ENCODE measurements at regions not wholly inside any gene's neighbourhood (a gene's known extent, or its start where the extent isn't known, plus 50 kb on each side); places are given as distances from the start of the nearest gene placed in this dataset.
"Not testable (repeated sequence)": the region's sequence is repeated elsewhere in the genome, so short reads cannot be mapped to it uniquely, and the experiment has no call there.

DNA sequence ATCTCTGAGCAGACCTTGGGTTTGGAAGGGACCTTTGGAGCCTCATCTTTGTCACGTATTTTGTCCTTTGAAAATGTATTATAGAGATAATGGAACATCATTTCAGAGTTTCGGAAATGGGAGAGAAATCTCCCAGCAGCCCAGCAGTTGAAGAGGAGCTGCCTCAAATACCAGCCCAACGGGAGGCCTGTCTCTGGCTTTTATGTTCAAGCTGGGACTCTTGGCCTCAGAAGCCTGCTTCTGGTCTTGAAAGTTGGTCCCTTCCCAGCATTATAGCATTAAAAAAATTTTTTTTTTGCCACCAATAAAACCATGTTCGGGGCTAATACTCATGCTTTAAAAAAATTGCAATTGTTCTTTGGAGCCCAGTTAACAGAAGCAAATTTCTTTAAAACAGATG, 73.4 kb upstream of the CTBP2 start:
- Mint-ChIP-seq H3K4me1 (no peaks in the 10 kb centered on the region), H3K36me3 (ENCODE audit: low read depth) (no peaks in the 10 kb centered on the region), H3K27ac (no peak overlapping the region), H3K9me3 (peaks cover 12% of the 10 kb centered on the region), H3K27me3 (peaks cover 4% of the 10 kb centered on the region), H3K4me3 (no peak overlapping the region)
- no peak for ATAC-seq (replicated peaks)

DNA sequence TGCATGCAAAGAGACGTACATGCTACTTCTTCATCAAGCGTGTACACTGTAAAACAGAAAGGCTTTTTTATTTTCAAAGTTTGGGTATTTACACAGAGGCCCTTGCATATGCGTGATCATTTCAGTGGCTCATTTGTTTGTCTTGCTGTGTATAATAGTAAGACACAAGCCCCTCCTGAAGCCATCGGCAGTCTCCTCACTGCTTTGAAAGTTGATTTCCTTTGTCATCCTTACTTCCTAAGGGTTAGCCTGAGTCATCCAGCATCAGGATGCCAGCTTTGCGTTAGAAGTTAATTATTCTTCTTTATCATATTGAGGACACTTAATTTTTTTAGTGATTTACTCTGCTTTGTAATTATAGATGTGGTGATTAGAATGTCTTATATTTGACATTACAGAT, 72.5 kb upstream of the CTBP2 start:
- Mint-ChIP-seq H3K27ac (no peak overlapping the region), H3K27me3 (peaks cover 4% of the 10 kb centered on the region), H3K4me3 (no peak overlapping the region), H3K36me3 (ENCODE audit: low read depth) (no peaks in the 10 kb centered on the region), H3K4me1 (no peaks in the 10 kb centered on the region), H3K9me3 (peaks cover 4% of the 10 kb centered on the region)
- ATAC-seq (replicated peaks), result no peak

DNA sequence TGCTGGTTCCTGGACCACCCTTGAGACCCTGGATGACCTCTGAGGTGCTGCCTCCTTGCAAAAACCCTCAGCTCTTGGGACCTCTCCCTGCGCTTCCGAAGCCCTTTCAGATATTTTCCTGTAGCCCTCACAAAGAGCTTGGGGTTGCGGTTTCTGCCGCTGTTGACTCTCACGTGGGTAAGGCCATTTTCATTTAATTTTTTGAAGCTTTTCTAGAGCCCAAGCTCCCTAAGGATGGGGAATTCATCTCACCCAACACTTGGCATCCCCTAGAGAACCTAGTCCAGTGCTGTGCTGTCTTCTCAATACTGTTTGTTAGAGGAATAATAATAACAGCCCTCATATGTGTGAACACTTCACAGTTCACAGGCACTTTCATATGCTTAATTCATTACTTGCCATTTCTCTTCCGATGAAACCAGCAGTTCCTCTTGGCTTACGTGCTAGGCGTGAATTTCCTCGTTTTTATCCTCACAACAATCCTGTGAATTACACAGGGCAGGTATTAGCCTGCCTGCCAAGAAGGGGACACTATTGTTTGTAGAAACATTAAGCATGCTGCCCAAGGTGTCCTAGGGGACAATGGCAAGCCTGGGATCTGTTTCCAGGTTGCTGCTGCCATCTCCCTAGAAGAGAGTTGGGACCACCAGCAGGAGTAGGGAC, 71.6 kb upstream of the CTBP2 start:
- peaks cover 4% of the 10 kb centered on the region for H3K27me3 Mint-ChIP-seq
- H3K36me3 Mint-ChIP-seq (ENCODE audit: low read depth), result no peaks in the 10 kb centered on the region
- peaks cover 4% of the 10 kb centered on the region for H3K9me3 Mint-ChIP-seq
- no peaks in the 10 kb centered on the region for H3K4me1 Mint-ChIP-seq
- no peak for ATAC-seq (replicated peaks)
- no peak overlapping the region for H3K4me3 Mint-ChIP-seq
- no peak overlapping the region for H3K27ac Mint-ChIP-seq

DNA sequence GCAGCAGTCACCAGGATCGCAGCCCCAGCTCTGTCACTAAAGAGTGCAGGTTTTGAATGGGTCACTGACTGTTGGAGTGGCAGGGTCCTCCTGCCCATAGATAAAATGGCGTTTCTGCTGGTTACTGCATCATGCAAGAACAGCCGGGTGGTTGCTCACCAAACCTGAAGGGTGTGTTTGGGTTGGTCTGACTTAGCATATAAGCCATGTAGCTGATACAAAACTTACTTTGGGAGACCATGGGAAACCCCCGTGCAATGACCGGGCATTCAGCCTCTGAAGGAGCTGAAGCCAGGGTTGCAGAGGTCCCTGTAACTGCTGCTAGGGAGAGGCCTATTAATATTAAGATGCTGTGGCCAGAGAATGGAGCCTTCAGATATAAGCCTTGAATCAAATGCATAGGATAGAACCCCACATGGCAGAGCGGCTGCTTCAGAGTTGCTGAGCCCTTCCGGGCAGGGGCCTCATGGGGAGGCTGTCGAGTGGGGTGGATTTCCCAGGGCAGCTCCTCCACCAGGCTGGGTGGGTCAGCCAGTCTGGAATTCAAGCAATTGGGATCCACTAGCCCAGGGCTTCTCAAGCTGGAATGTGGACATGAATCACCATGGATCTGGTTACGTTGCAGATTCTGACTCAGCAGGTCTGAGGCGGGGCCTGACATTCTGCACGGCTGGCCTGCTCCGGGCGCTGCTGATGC, 70.9 kb upstream of the CTBP2 start:
- Mint-ChIP-seq H3K9me3 (peaks cover 3% of the 10 kb centered on the region), H3K4me3 (no peak overlapping the region), H3K4me1 (no peaks in the 10 kb centered on the region), H3K27ac (no peak overlapping the region), H3K27me3 (peaks cover 3% of the 10 kb centered on the region), H3K36me3 (ENCODE audit: low read depth) (no peaks in the 10 kb centered on the region)
- no peak for ATAC-seq (replicated peaks)

DNA sequence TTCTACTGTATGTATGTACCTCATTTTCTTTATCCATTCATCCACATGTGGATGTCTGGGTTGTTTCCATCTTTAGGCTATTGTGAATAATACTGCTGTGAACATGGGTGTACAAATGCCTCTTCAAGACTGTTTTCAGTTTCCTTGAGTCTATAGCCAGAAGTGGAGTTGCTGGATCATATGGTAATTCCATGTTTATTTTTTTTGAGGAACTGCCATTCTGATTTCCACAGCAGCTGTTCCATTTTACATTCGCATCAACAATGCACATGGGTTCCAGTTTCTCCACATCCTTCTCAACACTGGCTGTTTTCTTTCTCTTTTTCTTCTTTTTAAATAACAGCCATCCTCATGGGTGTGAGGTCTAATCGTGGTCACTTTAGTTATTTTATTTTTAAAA, 69.9 kb upstream of the CTBP2 start:
- Mint-ChIP-seq H3K27ac (no peak overlapping the region), H3K4me1 (no peaks in the 10 kb centered on the region), H3K9me3 (no peaks in the 10 kb centered on the region), H3K36me3 (ENCODE audit: low read depth) (no peaks in the 10 kb centered on the region), H3K4me3 (no peak overlapping the region), H3K27me3 (no peaks in the 10 kb centered on the region)
- no peak for ATAC-seq (replicated peaks)

DNA sequence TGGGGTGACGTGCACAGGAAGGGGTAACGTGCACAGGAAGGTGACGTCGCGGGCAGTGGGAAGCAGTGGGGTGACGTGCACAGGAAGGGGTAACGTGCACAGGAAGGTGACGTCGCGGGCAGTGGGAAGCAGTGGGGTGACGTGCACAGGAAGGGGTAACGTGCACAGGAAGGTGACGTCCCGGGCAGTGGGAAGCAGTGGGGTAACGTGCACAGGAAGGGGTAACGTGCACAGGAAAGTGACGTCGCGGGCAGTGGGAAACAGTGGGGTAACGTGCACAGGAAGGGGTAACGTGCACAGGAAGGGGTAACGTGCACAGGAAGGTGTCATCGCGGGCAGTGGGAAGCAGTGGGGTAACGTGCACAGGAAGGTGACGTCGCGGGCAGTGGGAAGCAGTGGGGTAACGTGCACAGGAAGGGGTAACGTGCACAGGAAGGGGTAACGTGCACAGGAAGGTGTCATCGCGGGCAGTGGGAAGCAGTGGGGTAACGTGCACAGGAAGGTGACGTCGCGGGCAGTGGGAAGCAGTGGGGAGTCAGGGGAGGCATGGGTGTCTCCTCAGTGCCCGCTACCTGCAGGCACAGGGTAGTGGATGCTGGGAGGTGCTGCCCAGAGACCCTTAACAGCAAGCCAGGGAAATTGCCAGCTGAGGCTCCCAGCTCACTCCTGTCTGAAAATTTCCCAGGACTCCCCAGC, 68.0 kb upstream of the CTBP2 start:
- H3K4me3 Mint-ChIP-seq; ATAC-seq (replicated peaks); H3K4me1 Mint-ChIP-seq; H3K27me3 Mint-ChIP-seq; H3K27ac Mint-ChIP-seq; H3K36me3 Mint-ChIP-seq (ENCODE audit: low read depth); H3K9me3 Mint-ChIP-seq: not testable (repeated sequence)

DNA sequence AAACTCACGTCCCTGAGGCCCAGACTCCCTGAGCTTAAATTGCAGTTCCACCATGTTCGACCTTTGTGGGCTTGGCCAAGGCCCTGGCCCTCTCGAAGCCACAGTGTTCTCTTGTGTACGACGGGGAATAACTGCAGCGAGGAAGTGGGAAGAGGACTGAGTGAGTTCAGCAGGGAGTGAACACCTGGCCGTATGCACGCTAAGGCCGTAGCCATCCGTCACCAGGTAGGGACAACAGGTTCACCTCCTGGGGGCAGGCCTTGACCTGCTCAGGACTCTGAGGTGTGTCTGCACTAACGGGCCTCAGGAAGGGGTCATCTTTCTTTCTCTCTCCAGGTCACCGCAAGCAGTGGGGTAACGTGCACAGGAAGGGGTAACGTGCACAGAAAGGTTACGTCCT, 67.2 kb upstream of the CTBP2 start:
- Mint-ChIP-seq H3K27me3 (no peaks in the 10 kb centered on the region), H3K27ac (no peak overlapping the region), H3K36me3 (ENCODE audit: low read depth) (no peaks in the 10 kb centered on the region), H3K4me3 (no peak overlapping the region), H3K4me1 (no peaks in the 10 kb centered on the region), H3K9me3 (no peaks in the 10 kb centered on the region)
- ATAC-seq (replicated peaks), result no peak

DNA sequence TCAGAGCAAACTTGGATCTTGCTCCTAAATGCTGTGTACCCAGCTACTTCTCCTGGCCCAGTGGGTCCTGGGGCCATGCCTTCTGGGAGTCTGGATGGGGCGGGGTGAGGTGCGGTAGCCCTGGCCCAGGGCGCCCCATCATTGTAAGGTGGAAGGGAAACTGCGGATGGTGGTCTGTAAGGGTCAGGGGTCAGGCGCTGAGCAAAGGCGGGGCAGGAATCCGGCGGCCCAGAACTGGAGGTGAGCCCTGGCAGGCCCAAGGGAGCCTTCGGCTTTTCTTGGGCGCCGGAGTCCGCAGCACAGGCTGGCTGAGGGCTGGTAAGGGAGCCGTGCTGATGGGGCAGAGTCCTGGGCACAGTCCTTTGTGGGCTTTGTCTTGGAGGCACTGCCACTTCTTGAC, 66.5 kb upstream of the CTBP2 start:
- no peak for ATAC-seq (replicated peaks)
- H3K27ac Mint-ChIP-seq, result no peak overlapping the region

DNA sequence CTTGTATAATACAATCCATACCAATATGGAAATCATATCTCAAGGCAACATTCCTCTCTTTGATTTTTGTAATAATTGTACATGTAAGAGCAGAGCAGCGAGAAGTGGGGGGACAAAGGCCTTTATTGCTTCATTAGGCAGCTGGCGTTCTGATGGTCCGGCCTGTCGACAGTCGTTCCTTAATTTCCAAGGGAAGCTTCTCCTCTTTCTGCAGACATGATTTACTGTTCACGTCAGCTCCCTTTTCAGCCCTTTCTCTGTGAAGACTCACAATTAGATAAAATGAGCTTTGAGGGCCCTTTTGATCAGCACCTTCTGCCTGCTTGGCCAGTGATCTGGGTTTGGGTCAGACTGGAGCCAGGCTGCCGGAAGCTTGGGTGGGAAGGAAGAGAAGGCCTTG, 65.6 kb upstream of the CTBP2 start:
- ATAC-seq (replicated peaks), result no peak
- no peaks in the 10 kb centered on the region for H3K36me3 Mint-ChIP-seq (ENCODE audit: low read depth)
- H3K27ac Mint-ChIP-seq, result no peak overlapping the region
- H3K4me3 Mint-ChIP-seq, result no peak overlapping the region
- no peaks in the 10 kb centered on the region for H3K4me1 Mint-ChIP-seq
- no peaks in the 10 kb centered on the region for H3K9me3 Mint-ChIP-seq
- H3K27me3 Mint-ChIP-seq, result peaks cover 3% of the 10 kb centered on the region

More for the DNA sequence above, 66.5 kb upstream of the CTBP2 start:
- Mint-ChIP-seq H3K4me1 (no peaks in the 10 kb centered on the region), H3K27me3 (peaks cover 1% of the 10 kb centered on the region), H3K9me3 (no peaks in the 10 kb centered on the region), H3K4me3 (no peak overlapping the region), H3K36me3 (ENCODE audit: low read depth) (no peaks in the 10 kb centered on the region)

DNA sequence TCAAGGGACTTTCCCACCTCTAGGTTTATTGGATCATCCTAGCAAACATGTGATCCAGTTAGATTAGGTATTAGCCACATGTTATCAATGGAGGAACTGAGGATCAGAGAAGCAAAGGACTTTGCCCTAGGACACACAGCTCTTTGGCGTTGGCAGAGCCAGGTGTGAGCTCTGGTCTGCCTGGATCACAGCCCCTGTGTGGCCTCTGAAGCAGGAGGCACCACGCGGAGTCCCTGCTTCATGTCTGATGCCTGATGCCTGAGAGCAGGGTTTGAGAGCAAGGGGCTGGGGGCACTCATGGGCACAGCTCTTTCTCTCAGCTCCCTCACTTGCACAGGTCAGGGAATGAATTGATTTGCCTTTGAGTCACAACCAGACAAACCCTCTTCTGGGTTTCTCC, 64.7 kb upstream of the CTBP2 start:
- Mint-ChIP-seq H3K4me3 (no peak overlapping the region), H3K4me1 (no peaks in the 10 kb centered on the region), H3K27me3 (peaks cover 3% of the 10 kb centered on the region), H3K9me3 (no peaks in the 10 kb centered on the region), H3K27ac (no peak overlapping the region), H3K36me3 (ENCODE audit: low read depth) (no peaks in the 10 kb centered on the region)
- ATAC-seq (replicated peaks), result no peak

DNA sequence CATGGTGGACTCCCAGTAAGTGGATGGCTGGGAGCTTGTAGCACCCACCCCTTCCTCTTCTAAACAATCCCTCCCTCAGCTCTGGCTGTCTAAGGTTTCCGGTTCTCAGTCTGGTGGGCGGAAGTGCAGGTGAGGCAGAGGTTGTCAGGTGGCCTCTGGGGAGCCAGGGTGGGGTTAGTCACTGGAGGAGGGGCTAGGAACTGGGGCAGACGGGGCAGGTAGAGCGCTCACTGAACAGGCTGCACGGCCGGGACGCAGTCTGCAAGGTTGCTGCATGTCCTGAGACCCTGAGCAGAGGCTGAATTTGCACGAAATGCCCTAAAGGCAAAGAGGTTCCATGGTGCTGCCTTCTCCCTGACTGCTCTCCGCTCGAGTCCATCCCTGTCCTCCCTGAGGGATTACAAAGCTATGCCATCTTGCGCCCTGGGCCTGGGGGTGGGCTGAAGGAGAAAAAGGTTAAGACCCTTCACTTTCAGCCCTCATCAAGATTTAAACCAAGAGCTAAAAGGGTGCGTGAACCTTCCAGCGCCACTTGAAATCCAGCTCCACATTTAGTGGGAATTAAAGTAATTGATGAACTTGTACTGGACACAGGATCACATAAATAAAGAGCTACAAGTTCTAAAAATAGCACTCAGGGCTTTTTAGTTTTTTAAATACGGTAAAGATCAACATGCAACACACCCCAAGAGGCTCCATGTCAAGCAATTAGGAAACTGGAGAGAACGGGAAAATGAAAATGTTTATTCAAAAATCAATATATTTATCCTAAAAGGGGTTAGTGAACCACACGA, 62.3 kb upstream of the CTBP2 start:
- Mint-ChIP-seq H3K9me3 (no peaks in the 10 kb centered on the region), H3K27ac (no peak overlapping the region), H3K36me3 (ENCODE audit: low read depth) (no peaks in the 10 kb centered on the region), H3K27me3 (peaks cover 6% of the 10 kb centered on the region), H3K4me1 (no peaks in the 10 kb centered on the region), H3K4me3 (no peak overlapping the region)
- no peak for ATAC-seq (replicated peaks)

DNA sequence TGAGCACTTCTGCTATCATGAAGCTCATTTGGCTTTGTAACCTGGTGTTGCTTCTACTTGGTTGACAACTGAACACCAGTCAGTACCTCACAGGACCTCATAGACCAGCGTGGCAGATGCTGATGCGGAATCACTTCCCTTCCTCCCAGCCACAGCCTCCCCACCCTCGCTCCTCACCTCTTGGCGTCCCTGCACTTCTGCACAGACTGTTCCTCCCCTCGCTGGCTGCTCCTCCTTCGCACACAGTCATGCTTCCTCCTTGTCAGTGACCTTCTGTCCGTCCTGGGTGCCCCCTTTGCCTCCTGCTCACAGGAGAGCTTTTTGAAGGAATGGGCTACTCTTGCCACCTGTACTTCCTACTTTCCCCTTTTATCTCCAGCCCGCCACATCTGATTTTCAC, 61.4 kb upstream of the CTBP2 start:
- no peak for ATAC-seq (replicated peaks)
- Mint-ChIP-seq H3K36me3 (ENCODE audit: low read depth) (no peaks in the 10 kb centered on the region), H3K9me3 (no peaks in the 10 kb centered on the region), H3K27ac (no peak overlapping the region), H3K4me1 (no peaks in the 10 kb centered on the region), H3K4me3 (no peak overlapping the region), H3K27me3 (peaks cover 6% of the 10 kb centered on the region)

DNA sequence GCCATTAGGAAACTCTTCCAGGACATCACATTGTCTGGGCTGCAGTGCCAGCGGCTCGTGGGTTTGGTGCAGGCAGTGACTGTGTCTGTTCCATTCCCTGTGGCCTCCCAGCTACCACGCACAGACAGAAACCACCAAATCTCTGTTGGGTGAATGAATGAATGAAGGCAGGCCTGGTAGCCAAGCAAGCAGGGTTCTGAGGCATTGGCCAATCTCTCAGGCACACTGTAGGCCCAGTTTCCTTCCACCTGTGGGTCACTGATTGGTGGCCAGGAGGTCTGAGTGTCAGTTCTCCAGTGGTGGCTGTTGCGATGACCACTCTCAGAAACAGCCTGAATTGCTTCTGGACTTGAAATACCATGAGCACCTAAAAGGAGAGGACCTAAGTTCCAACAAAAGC, 59.4 kb upstream of the CTBP2 start:
- peaks cover 6% of the 10 kb centered on the region for H3K27me3 Mint-ChIP-seq
- H3K9me3 Mint-ChIP-seq, result no peaks in the 10 kb centered on the region
- H3K4me1 Mint-ChIP-seq, result no peaks in the 10 kb centered on the region
- H3K4me3 Mint-ChIP-seq, result no peak overlapping the region
- no peak for ATAC-seq (replicated peaks)
- no peak overlapping the region for H3K27ac Mint-ChIP-seq
- no peaks in the 10 kb centered on the region for H3K36me3 Mint-ChIP-seq (ENCODE audit: low read depth)

DNA sequence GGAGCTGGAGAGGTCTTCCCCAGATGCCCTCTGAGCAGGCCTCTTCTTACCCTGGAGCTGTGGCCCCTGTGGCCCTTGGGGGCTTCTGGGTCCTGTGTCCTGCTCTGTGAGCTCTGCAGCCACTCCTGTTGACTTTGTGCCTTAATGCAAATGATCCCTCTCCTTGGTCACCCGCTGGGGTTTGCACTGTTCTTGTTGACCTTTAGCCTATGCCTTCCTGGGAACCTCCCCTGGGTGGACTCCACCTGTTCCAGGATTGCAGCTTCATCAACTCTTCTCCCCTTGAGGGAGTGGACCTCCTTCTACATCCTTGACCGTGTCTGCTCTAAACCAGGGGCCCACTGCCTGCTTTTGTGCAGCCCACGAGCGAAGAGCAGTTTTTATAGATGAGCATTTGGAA, 58.6 kb upstream of the CTBP2 start:
- Mint-ChIP-seq H3K27ac (no peak overlapping the region), H3K4me3 (no peak overlapping the region), H3K9me3 (no peaks in the 10 kb centered on the region), H3K36me3 (ENCODE audit: low read depth) (no peaks in the 10 kb centered on the region), H3K4me1 (no peaks in the 10 kb centered on the region), H3K27me3 (peaks cover 6% of the 10 kb centered on the region)
- ATAC-seq (replicated peaks), result no peak
